ENCODE measurements at regions not wholly inside any gene's neighbourhood (a gene's known extent, or its start where the extent isn't known, plus 50 kb on each side); places are given as distances from the start of the nearest gene placed in this dataset.
"Not testable (repeated sequence)": the region's sequence is repeated elsewhere in the genome, so short reads cannot be mapped to it uniquely, and the experiment has no call there.

DNA sequence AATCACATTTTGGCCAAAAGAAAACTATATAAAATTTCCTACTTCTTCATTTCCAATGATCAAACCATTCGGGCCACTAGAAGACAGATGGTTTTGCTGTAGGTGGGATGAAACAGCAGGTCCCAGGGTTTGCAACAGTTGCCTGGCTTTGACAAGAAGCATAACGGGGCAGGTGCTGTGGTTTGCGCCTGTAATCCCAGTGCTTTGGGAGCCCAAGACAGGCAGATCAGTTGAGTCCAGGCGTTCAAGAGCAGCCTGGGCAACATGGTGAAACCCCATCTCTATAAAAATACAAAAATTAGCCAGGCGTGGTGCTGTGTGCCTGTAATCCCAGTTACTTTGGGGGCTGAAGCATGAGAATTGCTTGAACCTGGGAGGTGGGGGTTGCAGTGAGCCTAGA lies 81.4 kb upstream of the XPO1 start:
- TF ChIP-seq TAF1 (IDR thresholded peaks at IDR 0.05; ENCODE audit: low read depth, low read length) (no peak), SPI1 (IDR thresholded peaks at IDR 0.05; ENCODE audit: low read depth, low read length) (no peak), POLR2AphosphoS5 (IDR thresholded peaks at IDR 0.05; ENCODE audit: low read depth, low read length) (no peak), POLR2A (IDR thresholded peaks at IDR 0.05; ENCODE audit: low read depth, low read length) (no peak), POU2F2 (IDR thresholded peaks at IDR 0.05; ENCODE audit: low read depth, low read length) (no peak), PAX5 (IDR thresholded peaks at IDR 0.05; ENCODE audit: insufficient read depth, low read length, severe bottlenecking) (no peak)
- no peak for DNase-seq (ENCODE audit: insufficient read length, low spot score)
- FAIRE-seq, result no peak

DNA sequence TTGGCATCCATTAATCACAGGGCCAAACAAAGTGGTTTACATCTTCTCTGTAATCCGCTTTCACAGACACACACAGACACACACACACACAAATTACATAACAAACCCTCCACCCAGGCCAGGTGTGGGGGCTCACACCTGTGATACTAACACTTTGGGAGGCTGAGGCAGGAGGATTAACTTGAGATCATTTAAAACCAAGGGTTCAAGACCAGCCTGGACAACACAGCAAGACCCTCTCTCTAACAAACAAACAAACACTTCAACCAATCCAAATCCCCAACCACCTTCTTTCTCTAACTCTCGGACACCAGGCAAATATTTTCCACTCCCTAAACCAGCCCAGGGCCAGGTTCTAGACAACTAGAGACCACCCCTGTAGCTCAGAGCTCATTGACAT lies 79.5 kb upstream of the XPO1 start:
- DNase-seq (ENCODE audit: insufficient read length, low spot score) (no peak), FAIRE-seq (no peak)
- TF ChIP-seq SPI1 (IDR thresholded peaks at IDR 0.05; ENCODE audit: low read depth, low read length) (no peak), PAX5 (IDR thresholded peaks at IDR 0.05; ENCODE audit: insufficient read depth, low read length, severe bottlenecking) (no peak), POU2F2 (IDR thresholded peaks at IDR 0.05; ENCODE audit: low read depth, low read length) (no peak), POLR2A (IDR thresholded peaks at IDR 0.05; ENCODE audit: low read depth, low read length) (no peak), TAF1 (IDR thresholded peaks at IDR 0.05; ENCODE audit: low read depth, low read length) (no peak), POLR2AphosphoS5 (IDR thresholded peaks at IDR 0.05; ENCODE audit: low read depth, low read length) (no peak)

DNA sequence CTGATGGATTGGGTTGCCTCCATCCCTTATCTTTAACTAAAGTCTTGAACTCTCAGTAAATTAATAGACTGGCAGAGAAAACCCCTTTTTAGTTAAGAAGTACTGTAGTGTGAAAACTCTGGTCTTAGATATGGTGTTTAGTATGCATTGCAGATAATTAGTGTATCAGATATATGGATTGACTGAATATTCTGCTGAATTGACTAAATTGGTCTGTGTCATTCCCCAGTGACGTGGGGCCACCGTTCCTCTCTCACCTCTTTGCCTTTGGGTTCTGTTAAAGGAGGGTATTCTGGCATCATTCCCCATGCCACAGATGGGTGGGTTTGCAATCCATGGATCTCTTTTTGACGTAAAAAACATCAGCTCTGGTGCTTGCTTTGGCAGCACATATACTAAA lies 67.1 kb upstream of the XPO1 start:
- no peak for FAIRE-seq
- DNase-seq (ENCODE audit: insufficient read length, low spot score), result no peak

DNA sequence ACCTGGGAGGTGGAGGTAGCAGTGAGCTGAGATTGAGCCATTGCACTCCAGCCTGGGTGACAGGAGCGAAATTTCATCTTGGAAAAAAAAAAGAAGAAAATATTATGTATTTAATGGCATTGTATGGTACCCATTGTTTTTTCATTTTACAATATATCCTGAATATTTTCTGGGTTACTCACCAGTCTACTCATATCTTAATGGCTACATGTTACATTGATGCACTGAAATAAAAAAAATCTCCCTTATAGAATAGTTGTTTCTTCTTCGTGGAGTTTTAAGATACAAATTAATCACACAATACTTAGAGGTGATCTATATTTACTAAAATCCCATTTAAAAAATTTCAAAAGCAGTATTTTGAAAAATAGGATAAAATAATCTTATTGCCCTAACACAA lies 66.3 kb upstream of the XPO1 start:
- TF ChIP-seq TAF1 (IDR thresholded peaks at IDR 0.05; ENCODE audit: low read depth, low read length) (no peak), POU2F2 (IDR thresholded peaks at IDR 0.05; ENCODE audit: low read depth, low read length) (no peak), POLR2AphosphoS5 (IDR thresholded peaks at IDR 0.05; ENCODE audit: low read depth, low read length) (no peak), SPI1 (IDR thresholded peaks at IDR 0.05; ENCODE audit: low read depth, low read length) (no peak), PAX5 (IDR thresholded peaks at IDR 0.05; ENCODE audit: insufficient read depth, low read length, severe bottlenecking) (no peak), POLR2A (IDR thresholded peaks at IDR 0.05; ENCODE audit: low read depth, low read length) (no peak)
- FAIRE-seq, result no peak
- DNase-seq (ENCODE audit: insufficient read length, low spot score), result no peak

More for the DNA sequence above, 67.1 kb upstream of the XPO1 start:
- TF ChIP-seq SPI1 (IDR thresholded peaks at IDR 0.05; ENCODE audit: low read depth, low read length) (no peak), POU2F2 (IDR thresholded peaks at IDR 0.05; ENCODE audit: low read depth, low read length) (no peak), TAF1 (IDR thresholded peaks at IDR 0.05; ENCODE audit: low read depth, low read length) (no peak), POLR2AphosphoS5 (IDR thresholded peaks at IDR 0.05; ENCODE audit: low read depth, low read length) (no peak), PAX5 (IDR thresholded peaks at IDR 0.05; ENCODE audit: insufficient read depth, low read length, severe bottlenecking) (no peak), POLR2A (IDR thresholded peaks at IDR 0.05; ENCODE audit: low read depth, low read length) (no peak)

DNA sequence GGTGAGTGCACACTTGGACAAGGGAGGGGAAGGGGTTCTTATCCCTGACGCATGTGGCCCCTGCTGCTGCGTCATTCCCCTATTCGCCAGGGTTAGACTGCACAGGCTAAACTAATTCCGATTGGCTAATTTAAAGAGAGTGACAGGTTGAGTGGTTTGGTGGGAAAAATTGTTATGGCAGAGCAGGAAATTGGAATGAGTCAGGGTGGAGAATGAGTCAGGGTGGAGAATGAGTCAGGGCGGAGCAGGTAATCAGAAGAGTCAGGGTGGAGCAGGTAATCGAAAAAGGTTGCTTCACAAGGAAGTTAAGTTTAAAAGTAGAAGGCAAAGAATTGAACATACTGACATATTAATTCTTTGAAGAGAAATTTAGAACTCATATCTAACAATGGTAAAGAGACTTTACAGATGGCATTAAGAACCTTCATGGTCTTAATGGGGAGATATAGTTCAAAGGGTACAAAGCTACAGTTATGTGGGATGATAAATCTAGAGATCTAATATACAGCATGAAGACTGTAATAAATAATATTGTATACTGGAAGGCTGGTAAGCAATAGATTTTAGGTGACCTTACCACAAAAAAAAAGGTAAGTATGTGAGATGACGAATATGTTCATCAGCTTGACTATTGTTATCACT lies 60.5 kb upstream of the XPO1 start:
- not testable (repeated sequence) for FAIRE-seq; DNase-seq (ENCODE audit: insufficient read length, low spot score)

DNA sequence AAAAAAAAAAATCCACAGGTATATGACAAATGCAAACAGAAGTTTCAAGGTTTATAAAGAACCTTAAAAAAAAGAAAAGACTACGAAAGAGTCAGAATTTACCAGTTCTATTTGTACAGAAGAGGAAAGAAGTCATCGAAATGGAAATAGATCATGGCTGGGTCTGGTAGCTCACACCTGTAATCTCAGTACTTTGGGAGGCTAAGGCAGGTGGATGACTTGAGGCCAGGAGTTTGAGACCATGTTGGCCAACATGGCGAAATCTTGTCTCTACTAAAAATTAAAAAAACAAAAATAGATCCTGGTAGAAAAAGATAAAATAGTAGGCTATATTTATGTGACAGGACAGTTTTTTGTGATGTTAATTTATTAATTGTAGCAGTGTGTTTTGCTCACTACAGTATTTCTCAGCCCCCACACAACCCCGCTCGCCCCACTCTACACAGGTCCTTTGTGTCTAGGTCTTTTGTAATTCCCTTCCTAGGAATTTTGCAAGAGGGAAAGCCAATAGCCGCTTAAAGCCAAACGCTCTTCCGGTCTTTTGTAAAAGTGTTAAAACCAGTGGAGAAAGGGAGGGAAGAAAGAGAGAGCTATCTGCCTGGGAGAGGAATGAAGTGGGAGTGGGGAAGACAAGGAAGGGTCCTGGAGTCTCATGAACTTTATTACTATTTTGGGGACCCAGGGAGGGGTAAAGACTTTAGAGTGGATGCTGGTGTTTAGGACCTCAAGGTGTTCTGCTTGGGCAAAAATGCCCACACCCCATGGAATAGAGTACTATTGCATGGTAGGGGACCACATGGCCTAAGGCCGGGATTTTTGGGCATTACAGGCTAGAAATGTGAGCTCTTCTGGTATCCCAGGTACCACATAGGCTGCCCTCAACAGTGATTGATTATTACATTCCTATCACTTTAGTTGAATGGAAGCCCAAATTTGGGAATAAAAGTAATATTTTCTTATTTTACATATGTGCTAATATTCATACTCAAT lies 59.4 kb upstream of the XPO1 start:
- no peak for TF ChIP-seq SPI1 (IDR thresholded peaks at IDR 0.05; ENCODE audit: low read depth, low read length)
- TF ChIP-seq TAF1 (IDR thresholded peaks at IDR 0.05; ENCODE audit: low read depth, low read length), result no peak
- TF ChIP-seq POLR2AphosphoS5 (IDR thresholded peaks at IDR 0.05; ENCODE audit: low read depth, low read length), result no peak
- TF ChIP-seq POU2F2 (IDR thresholded peaks at IDR 0.05; ENCODE audit: low read depth, low read length), result no peak
- no peak for TF ChIP-seq PAX5 (IDR thresholded peaks at IDR 0.05; ENCODE audit: insufficient read depth, low read length, severe bottlenecking)
- no peak for TF ChIP-seq POLR2A (IDR thresholded peaks at IDR 0.05; ENCODE audit: low read depth, low read length)
- DNase-seq (ENCODE audit: insufficient read length, low spot score) (no peak), FAIRE-seq (no peak)

DNA sequence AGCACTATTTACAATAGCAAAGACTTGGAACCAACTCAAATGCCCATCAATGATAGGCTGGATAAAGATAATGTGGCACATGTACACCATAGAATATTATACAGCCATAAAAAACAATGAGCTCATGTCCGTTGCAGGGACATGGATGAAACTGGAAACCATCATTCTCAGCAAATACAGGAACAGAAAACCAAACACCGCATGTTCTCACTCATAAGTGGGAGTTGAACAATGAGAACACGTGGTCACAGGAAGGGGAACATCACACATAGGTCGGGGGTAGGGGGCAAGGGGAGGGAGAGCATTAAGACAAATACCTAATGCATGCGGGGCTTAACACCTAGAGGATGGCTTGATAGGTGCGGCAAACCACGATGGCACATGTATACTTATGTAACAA lies 56.0 kb upstream of the XPO1 start:
- peak; percentile 53 for TF ChIP-seq SPI1 (IDR thresholded peaks at IDR 0.05; ENCODE audit: low read depth, low read length)
- not testable (repeated sequence) for DNase-seq (ENCODE audit: insufficient read length, low spot score); FAIRE-seq

DNA sequence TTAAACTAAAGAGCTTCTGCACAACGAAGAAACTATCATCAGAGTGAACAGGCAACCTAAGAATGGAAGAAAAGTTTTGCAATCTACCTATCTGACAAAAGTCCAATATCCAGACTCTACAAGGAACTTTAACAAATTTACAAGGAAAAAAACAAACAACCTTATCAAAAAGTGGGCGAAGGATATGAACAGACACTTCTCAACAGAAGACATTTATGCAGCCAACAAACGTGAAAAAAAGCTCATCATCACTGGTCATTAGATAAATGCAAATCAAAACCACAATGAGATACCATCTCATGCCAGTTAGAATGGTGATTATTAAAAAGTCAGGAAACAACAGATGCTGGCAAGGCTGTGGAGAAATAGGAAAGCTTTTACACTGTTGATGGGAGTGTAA lies 55.5 kb upstream of the XPO1 start:
- FAIRE-seq, result not testable (repeated sequence)

DNA sequence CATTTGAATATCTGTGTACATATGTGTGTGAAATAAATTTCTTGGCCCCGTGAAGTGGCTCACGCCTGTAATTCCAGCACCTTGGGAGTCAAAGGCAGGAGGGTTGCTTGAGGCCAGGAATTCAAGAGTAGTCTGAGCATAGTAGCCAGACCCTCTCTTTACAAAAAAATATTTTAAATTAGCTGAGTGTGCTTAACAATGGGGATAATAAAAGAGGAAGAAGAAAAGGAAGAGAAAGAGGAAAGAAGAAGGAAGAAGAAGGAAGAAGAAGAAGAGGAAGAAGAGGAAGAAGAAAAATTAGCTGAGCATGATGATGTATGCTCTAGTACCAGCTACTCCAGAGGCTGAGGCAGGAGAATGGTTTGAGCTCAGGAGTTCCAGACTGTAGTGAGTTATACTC lies 52.1 kb upstream of the XPO1 start:
- TF ChIP-seq POLR2AphosphoS5 (IDR thresholded peaks at IDR 0.05; ENCODE audit: low read depth, low read length) (no peak), PAX5 (IDR thresholded peaks at IDR 0.05; ENCODE audit: insufficient read depth, low read length, severe bottlenecking) (no peak), POU2F2 (IDR thresholded peaks at IDR 0.05; ENCODE audit: low read depth, low read length) (no peak), TAF1 (IDR thresholded peaks at IDR 0.05; ENCODE audit: low read depth, low read length) (no peak)
- DNase-seq (ENCODE audit: insufficient read length, low spot score) (no peak), FAIRE-seq (no peak)

More for the DNA sequence above, 55.5 kb upstream of the XPO1 start:
- DNase-seq (ENCODE audit: insufficient read length, low spot score), result not testable (repeated sequence)

DNA sequence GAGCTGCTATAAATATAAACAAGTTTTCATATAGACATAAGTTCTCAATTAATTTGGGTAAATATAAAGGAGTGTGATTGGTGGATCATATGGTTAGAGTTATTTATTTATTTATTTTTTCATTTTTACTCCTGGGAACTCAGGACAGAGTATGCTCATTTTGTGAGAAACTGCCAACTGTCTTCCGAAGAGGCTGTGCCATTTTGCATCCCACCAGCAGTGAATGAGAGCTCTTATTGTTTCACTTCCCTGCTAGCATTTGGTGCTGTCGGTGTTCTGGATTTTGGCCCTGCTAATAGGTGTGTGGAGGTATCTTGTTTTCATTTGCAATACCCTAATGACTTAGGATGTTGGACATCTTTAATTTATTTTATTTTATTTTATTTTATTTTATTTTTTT lies 50.4 kb upstream of the XPO1 start:
- no peak for FAIRE-seq
- no peak for DNase-seq (ENCODE audit: insufficient read length, low spot score)
- TF ChIP-seq POLR2AphosphoS5 (IDR thresholded peaks at IDR 0.05; ENCODE audit: low read depth, low read length), result no peak
- TF ChIP-seq SPI1 (IDR thresholded peaks at IDR 0.05; ENCODE audit: low read depth, low read length), result peak; percentile 42

All from GM12891 (cell line).